ENCODE measurements at regions not wholly inside any gene's neighbourhood (a gene's known extent, or its start where the extent isn't known, plus 50 kb on each side); places are given as distances from the start of the nearest gene placed in this dataset.

DNA sequence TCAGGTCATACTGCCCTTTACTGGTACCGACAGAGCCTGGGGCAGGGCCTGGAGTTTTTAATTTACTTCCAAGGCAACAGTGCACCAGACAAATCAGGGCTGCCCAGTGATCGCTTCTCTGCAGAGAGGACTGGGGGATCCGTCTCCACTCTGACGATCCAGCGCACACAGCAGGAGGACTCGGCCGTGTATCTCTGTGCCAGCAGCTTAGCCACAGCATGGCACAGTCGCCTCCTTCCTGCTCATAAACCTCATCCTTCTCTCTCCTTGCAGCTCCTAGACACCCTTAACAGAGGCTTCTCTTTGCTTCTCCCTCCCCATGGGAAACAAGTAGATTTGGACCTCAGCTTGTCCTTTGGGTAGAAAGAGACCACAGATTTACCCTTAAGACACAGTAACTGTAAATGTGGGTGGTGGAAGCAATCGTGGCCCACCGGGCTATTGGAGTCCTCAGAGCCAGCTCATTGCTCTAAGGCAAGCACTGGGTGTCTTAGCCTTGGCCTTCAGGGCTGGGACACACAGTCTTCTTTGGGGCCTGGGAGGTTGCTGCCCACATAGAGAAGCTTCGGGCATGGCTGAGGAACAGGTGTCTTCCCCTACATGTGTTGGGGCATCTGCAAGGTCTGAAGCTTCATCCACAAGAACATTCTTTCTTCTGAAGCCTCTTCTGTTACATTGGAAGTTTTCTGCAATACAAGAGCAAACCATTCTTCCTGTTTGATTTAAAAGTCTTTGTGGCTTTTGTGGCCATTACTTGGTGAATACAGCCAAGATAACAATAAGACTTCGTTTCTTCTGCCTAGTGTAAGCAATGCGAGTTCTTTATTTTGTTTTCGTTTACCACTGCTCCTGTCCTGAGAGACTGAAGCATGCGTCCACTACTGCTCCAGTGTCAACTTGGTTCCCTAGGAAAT is 95.5 kb upstream of the PRSS58 start:
- Mint-ChIP-seq H3K27me3 (ENCODE audit: low read depth) (peaks cover 25% of the 10 kb centered on the region), H3K9me3 (no peaks in the 10 kb centered on the region), H3K36me3 (no peaks in the 10 kb centered on the region), H3K27ac (no peak overlapping the region), H3K4me1 (peaks cover 6% of the 10 kb centered on the region), H3K4me3 (no peak overlapping the region)
- TF ChIP-seq, protein P1, sequence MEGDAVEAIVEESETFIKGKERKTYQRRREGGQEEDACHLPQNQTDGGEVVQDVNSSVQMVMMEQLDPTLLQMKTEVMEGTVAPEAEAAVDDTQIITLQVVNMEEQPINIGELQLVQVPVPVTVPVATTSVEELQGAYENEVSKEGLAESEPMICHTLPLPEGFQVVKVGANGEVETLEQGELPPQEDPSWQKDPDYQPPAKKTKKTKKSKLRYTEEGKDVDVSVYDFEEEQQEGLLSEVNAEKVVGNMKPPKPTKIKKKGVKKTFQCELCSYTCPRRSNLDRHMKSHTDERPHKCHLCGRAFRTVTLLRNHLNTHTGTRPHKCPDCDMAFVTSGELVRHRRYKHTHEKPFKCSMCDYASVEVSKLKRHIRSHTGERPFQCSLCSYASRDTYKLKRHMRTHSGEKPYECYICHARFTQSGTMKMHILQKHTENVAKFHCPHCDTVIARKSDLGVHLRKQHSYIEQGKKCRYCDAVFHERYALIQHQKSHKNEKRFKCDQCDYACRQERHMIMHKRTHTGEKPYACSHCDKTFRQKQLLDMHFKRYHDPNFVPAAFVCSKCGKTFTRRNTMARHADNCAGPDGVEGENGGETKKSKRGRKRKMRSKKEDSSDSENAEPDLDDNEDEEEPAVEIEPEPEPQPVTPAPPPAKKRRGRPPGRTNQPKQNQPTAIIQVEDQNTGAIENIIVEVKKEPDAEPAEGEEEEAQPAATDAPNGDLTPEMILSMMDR (IDR thresholded peaks at IDR 0.05; ENCODE audit: unreplicated experiment), result no peak
- DNase-seq (ENCODE audit: low spot score in 2 of 2, unreplicated experiment in 2 of 2), result no peak

DNA sequence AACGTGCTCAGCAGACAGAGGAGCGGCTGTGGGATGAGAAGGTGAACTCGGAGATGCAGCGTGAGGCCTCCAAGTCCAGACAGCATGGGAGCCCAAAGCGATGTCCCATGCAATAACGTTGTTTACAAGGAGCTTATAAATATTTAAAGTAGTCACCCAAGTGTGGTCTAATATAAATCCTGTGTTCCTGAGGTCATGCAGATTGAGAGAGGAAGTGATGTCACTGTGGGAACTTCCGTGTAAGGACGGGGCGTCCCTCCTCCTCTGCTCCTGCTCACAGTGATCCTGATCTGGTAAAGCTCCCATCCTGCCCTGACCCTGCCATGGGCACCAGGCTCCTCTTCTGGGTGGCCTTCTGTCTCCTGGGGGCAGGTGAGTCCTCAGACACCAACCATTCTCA is 94.7 kb upstream of the PRSS58 start:
- peaks cover 2% of the 10 kb centered on the region for H3K4me1 Mint-ChIP-seq
- no peaks in the 10 kb centered on the region for H3K36me3 Mint-ChIP-seq
- peaks cover 2% of the 10 kb centered on the region for H3K9me3 Mint-ChIP-seq
- DNase-seq (ENCODE audit: low spot score in 2 of 2, unreplicated experiment in 2 of 2), result no peak
- peaks cover 25% of the 10 kb centered on the region for H3K27me3 Mint-ChIP-seq (ENCODE audit: low read depth)
- TF ChIP-seq, protein P1 (IDR thresholded peaks at IDR 0.05; ENCODE audit: unreplicated experiment), result no peak
- H3K4me3 Mint-ChIP-seq, result no peak overlapping the region
- H3K27ac Mint-ChIP-seq, result no peak overlapping the region

DNA sequence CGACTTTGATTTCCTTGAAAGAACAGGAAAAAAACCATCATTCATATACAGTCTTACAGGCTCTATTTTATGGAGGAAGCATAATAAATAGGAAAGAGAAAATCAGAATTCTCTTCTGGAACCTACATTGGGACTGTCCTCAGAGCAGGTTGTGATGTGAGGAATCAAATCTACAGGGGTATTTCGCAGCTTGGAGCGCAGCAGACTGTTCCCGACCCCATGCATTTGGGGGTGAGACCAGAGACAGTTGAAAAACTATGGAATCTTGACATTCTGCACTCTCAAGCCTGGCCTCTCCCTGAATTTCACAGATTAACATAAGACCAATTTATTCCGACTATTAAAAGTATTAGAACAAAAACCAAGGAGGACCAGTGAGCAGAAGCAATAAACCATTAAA is 93.3 kb upstream of the PRSS58 start:
- DNase-seq (ENCODE audit: low spot score in 2 of 2, unreplicated experiment in 2 of 2), result no peak
- no peaks in the 10 kb centered on the region for H3K4me1 Mint-ChIP-seq
- no peak overlapping the region for H3K4me3 Mint-ChIP-seq
- H3K36me3 Mint-ChIP-seq, result no peaks in the 10 kb centered on the region
- no peak overlapping the region for H3K27ac Mint-ChIP-seq
- peaks cover 3% of the 10 kb centered on the region for H3K9me3 Mint-ChIP-seq
- TF ChIP-seq, protein P1 (IDR thresholded peaks at IDR 0.05; ENCODE audit: unreplicated experiment), result no peak
- peaks cover 25% of the 10 kb centered on the region for H3K27me3 Mint-ChIP-seq (ENCODE audit: low read depth)

DNA sequence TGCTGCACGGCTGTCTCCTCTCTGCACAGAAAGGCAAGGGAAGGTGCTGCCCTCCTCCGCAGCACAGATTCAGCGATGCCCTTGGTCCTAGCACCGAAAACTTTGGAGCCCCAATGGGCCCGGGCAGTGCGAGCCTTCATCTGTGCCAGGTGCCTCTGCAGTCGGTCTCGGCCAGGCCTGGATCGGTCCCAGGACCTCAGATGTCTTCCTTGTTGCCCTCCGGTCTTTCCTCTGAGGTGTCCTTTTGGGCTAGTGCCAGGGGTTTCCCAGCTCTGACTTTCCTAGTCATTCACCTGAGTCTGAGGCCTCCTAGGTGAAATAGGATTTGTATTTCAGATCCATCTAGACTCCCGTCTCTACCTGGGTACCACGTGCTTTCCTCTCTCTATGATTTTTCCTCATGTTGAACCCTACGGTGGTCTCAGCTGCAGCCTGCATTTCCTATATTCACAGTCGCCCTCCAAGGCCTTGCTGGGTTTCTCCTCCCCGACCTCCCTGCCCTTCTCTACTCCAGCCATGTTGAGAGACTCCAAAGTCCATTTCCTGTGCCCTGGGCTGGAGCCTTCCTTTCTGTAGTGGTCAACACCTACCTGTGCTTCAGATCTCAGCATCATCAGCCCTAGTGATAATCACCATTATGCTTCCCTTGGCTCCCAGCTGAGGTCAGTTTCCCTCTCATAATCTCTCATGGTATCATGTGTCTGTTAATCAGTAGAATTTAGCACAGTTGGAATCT is 92.0 kb upstream of the PRSS58 start:
- no peak for DNase-seq (ENCODE audit: low spot score in 2 of 2, unreplicated experiment in 2 of 2)
- H3K4me1 Mint-ChIP-seq, result no peaks in the 10 kb centered on the region
- H3K9me3 Mint-ChIP-seq, result peaks cover 3% of the 10 kb centered on the region
- H3K4me3 Mint-ChIP-seq, result no peak overlapping the region
- peaks cover 29% of the 10 kb centered on the region for H3K27me3 Mint-ChIP-seq (ENCODE audit: low read depth)
- H3K36me3 Mint-ChIP-seq, result no peaks in the 10 kb centered on the region
- no peak overlapping the region for H3K27ac Mint-ChIP-seq
- TF ChIP-seq, protein P1 (IDR thresholded peaks at IDR 0.05; ENCODE audit: unreplicated experiment), result no peak

DNA sequence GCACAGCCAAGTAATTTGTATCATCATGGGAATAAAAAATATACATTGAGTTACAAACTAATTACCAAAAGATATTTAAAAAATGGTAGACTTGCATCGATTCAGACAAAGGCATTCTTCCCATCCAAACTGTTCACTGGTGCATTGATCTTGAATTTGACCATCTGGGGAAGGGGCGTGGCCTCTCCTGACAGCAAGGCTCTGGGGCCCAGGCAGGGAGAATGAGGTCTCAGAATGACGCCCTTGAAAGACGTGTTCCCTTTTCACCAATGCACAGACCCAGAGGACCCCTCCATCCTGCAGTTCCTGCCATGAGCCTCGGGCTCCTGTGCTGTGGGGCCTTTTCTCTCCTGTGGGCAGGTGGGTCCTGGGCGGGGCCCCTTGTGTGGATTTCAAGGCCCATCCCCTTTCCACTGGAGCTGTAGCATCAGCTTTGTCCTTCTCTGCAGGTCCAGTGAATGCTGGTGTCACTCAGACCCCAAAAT is 91.1 kb upstream of the PRSS58 start:
- Mint-ChIP-seq H3K36me3 (no peaks in the 10 kb centered on the region), H3K4me3 (no peak overlapping the region), H3K27me3 (ENCODE audit: low read depth) (peaks cover 29% of the 10 kb centered on the region), H3K27ac (no peak overlapping the region), H3K4me1 (no peaks in the 10 kb centered on the region), H3K9me3 (peaks cover 3% of the 10 kb centered on the region)
- TF ChIP-seq, protein P1 (IDR thresholded peaks at IDR 0.05; ENCODE audit: unreplicated experiment), result no peak
- no peak for DNase-seq (ENCODE audit: low spot score in 2 of 2, unreplicated experiment in 2 of 2)

Data from mesothelial cell of epicardium (in vitro differentiated cells).